Breast epithelium (tissue), 4 donors: ENCODE measurements at regions not wholly inside any gene's neighbourhood (a gene's known extent, or its start where the extent isn't known, plus 50 kb on each side); places are given as distances from the start of the nearest gene placed in this dataset.

Source experiments
- DNase-seq, 2 donors: peaks; one replicate each; pipeline ENCODE4 v3.0.0-alpha.2; 2019; ENCODE audit warnings: low spot score in 2 of 2
- H3K27ac ChIP-seq, 2 donors: fragments of 200-600 bp; sonication (generic) in 1 of 2; one replicate each; pipeline ENCODE4 v1.5.1; 2016 to 2019; ENCODE audit warnings: mild to moderate bottlenecking in 1 of 2
- H3K27me3 ChIP-seq, 2 donors: fragments of 200-600 bp; sonication (generic) in 1 of 2; one replicate each; pipeline versions ENCODE4 v1.5.1 to v1.6.0; 2017 to 2019; ENCODE audit warnings: control low read depth in 1 of 2, mild to moderate bottlenecking in 1 of 2
- H3K36me3 ChIP-seq: fragments of 200-600 bp; one replicate; pipeline ENCODE4 v1.5.1; 2019
- H3K4me1 ChIP-seq, 2 donors: fragments of 200-600 bp; sonication (generic); one replicate each; pipeline ENCODE4 v1.5.1; 2016 to 2019; ENCODE audit warnings: control low read depth in 1 of 2
- H3K4me3 ChIP-seq, 3 donors: fragments of 200-600 bp; sonication (generic); 1 replicate in 2 of 3; 2 replicates in 1 of 3; pipeline ENCODE4 v1.5.1; 2016 to 2019; ENCODE audit warnings: mild to moderate bottlenecking in 3 of 3, moderate library complexity in 2 of 3
- H3K9me3 ChIP-seq, 2 donors: fragments of 200-600 bp; sonication (generic) in 1 of 2; one replicate each; pipeline ENCODE4 v1.5.1; 2016 to 2019; ENCODE audit warnings: control low read depth in 1 of 2
- CTCF ChIP-seq, 3 donors: fragments of 450-650 bp; IDR thresholded peaks; one replicate each; pipeline ENCODE4 v1.5.1; 2016 to 2017; ENCODE audit warnings: antibody characterized with exemption in 3 of 3, mild to moderate bottlenecking in 3 of 3, moderate library complexity in 3 of 3
- POLR2A ChIP-seq: fragments of 450-650 bp; IDR thresholded peaks from one replicate; pipeline ENCODE4 v1.6.1; 2016; ENCODE audit warnings: antibody characterized with exemption, mild to moderate bottlenecking, moderate library complexity
- POLR2AphosphoS5 ChIP-seq, 3 donors: sonication (generic); formaldehyde crosslinking; IDR thresholded peaks; one replicate each; pipeline ENCODE4 v1.6.1; 2017; ENCODE audit warnings: antibody characterized with exemption in 3 of 3
- intact Hi-C: fragments of 100-400 bp; cut with DNase I; formaldehyde crosslinking; loops from one replicate; pipeline ENCODE4 v1.15.1; 2023; ENCODE audit warnings: low total_unique reads

GRCh38 chr6:51323056-51323455 is 504.4 kb downstream of the TFAP2B start:
- intact Hi-C loops = no loop called here
- DNase-seq = no peak
- no peak overlapping the region for H3K4me3 ChIP-seq
- no peaks in the 10 kb centered on the region for H3K36me3 ChIP-seq
- H3K9me3 ChIP-seq = no peaks in the 10 kb centered on the region
- TF ChIP-seq CTCF (IDR thresholded peaks at IDR 0.05) (no peak), POLR2A (no peak)
- no peaks in the 10 kb centered on the region for H3K27me3 ChIP-seq
- H3K27ac ChIP-seq = no peak overlapping the region
- H3K4me1 ChIP-seq = no peaks in the 10 kb centered on the region

- H3K9me3 ChIP-seq = no peaks in the 10 kb centered on the region
- no peaks in the 10 kb centered on the region for H3K27me3 ChIP-seq
- intact Hi-C loops = no loop called here
Observed at GRCh38 chr6:51330971-51331370, 512.3 kb downstream of the TFAP2B start.

GRCh38 chr6:51335543-51335942 is 516.9 kb downstream of the TFAP2B start:
- intact Hi-C loops = no loop called here
- no peaks in the 10 kb centered on the region for H3K4me1 ChIP-seq
- no peaks in the 10 kb centered on the region for H3K36me3 ChIP-seq
- no peak overlapping the region for H3K27ac ChIP-seq
- no peaks in the 10 kb centered on the region for H3K9me3 ChIP-seq
- H3K27me3 ChIP-seq = no peaks in the 10 kb centered on the region
- no peak overlapping the region for H3K4me3 ChIP-seq
- no peak for DNase-seq
- TF ChIP-seq CTCF (IDR thresholded peaks at IDR 0.05) (no peak), POLR2AphosphoS5 (IDR thresholded peaks at IDR 0.05) (no peak), POLR2A (no peak)

More at GRCh38 chr6:51330971-51331370, 512.3 kb downstream of the TFAP2B start:
- TF ChIP-seq CTCF (IDR thresholded peaks at IDR 0.05) (no peak), POLR2AphosphoS5 (IDR thresholded peaks at IDR 0.05) (no peak), POLR2A (no peak)
- H3K4me3 ChIP-seq = no peak overlapping the region
- no peak for DNase-seq
- H3K36me3 ChIP-seq = no peaks in the 10 kb centered on the region
- no peak overlapping the region for H3K27ac ChIP-seq
- no peaks in the 10 kb centered on the region for H3K4me1 ChIP-seq

- Histone ChIP-seq H3K9me3 (no peaks in the 10 kb centered on the region), H3K36me3 (no peaks in the 10 kb centered on the region), H3K4me3 (no peak overlapping the region), H3K27ac (no peak overlapping the region), H3K27me3 (no peaks in the 10 kb centered on the region), H3K4me1 (no peaks in the 10 kb centered on the region)
- no peak for TF ChIP-seq CTCF (IDR thresholded peaks at IDR 0.05)
- TF ChIP-seq POLR2AphosphoS5 (IDR thresholded peaks at IDR 0.05) = no peak
- no peak for TF ChIP-seq POLR2A
- no peak for DNase-seq
- intact Hi-C loops = no loop called here
Observed at GRCh38 chr6:51336185-51336584, 517.5 kb downstream of the TFAP2B start.

- Histone ChIP-seq H3K27me3 (no peaks in the 10 kb centered on the region), H3K4me3 (no peak overlapping the region), H3K4me1 (no peaks in the 10 kb centered on the region), H3K9me3 (no peaks in the 10 kb centered on the region), H3K36me3 (no peaks in the 10 kb centered on the region), H3K27ac (no peak overlapping the region)
- intact Hi-C loops = no loop called here
- DNase-seq = no peak
- TF ChIP-seq CTCF (IDR thresholded peaks at IDR 0.05) = no peak
- no peak for TF ChIP-seq POLR2A
- TF ChIP-seq POLR2AphosphoS5 (IDR thresholded peaks at IDR 0.05) = no peak
Observed at GRCh38 chr6:51337277-51337676, 518.6 kb downstream of the TFAP2B start.
